ENCODE measurements at regions not wholly inside any gene's neighbourhood (a gene's known extent, or its start where the extent isn't known, plus 50 kb on each side); places are given as distances from the start of the nearest gene placed in this dataset.

DNA sequence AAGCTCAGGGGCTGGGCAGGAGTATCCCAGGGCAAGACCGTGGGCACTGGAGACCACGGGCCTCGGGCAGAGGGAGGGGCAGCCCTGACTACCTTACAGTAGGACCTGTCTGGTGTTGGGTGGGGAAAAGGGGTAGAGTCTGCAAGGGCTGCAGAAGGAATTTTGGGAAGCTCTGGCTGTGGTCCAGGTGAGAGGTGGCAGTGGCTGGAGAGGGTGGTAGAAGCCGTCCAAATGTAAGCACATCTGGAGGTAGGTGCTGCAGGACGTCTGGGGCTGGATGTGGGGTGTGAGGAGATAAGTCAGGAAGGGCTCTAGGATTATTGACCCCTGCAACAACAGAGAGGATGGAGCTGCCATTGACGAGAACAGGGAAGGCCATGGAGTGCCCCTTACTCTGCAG is 486.7 kb downstream of the EIPR1 start:
- TF ChIP-seq CTCF (IDR thresholded peaks at IDR 0.05), result no peak
- no peak for TF ChIP-seq NFIC (IDR thresholded peaks at IDR 0.05; ENCODE audit: borderline replicate concordance)
- TF ChIP-seq GATA2 (CRISPR knock-in tag; IDR thresholded peaks at IDR 0.05), result no peak
